PFSK-1 (cell line): ENCODE measurements at regions not wholly inside any gene's neighbourhood (a gene's known extent, or its start where the extent isn't known, plus 50 kb on each side); places are given as distances from the start of the nearest gene placed in this dataset.

ENCODE experiments used
- POLR2AphosphoS5 ChIP-seq: IDR thresholded peaks from 2 replicates; pipeline ENCODE4 v1.6.1; 2012; ENCODE audit warnings: low read depth, mild to moderate bottlenecking, control low read depth, low read length, moderate library complexity
- SIN3A ChIP-seq: IDR thresholded peaks from 2 replicates; pipeline ENCODE4 v1.6.1; 2012; ENCODE audit warnings: mild to moderate bottlenecking, low read length, moderate library complexity, borderline replicate concordance; ENCODE audit not compliant: insufficient read depth
- TAF1 ChIP-seq: IDR thresholded peaks from 2 replicates; pipeline ENCODE4 v1.6.1; 2012; ENCODE audit warnings: low read length, control low read depth, borderline replicate concordance; ENCODE audit not compliant: insufficient read depth
- TF ChIP-seq, protein P1 (sequence below), 2 experiments: IDR thresholded peaks; 2 replicates each; pipeline versions ENCODE4 v1.6.1 to v1.8.0; 2011 to 2012; ENCODE audit warnings: low read depth in 2 of 2, low read length in 2 of 2, control low read depth in 1 of 2, inconsistent platforms in 1 of 2, mild to moderate bottlenecking in 1 of 2, moderate library complexity in 1 of 2; ENCODE audit not compliant: insufficient read depth in 1 of 2

DNA sequence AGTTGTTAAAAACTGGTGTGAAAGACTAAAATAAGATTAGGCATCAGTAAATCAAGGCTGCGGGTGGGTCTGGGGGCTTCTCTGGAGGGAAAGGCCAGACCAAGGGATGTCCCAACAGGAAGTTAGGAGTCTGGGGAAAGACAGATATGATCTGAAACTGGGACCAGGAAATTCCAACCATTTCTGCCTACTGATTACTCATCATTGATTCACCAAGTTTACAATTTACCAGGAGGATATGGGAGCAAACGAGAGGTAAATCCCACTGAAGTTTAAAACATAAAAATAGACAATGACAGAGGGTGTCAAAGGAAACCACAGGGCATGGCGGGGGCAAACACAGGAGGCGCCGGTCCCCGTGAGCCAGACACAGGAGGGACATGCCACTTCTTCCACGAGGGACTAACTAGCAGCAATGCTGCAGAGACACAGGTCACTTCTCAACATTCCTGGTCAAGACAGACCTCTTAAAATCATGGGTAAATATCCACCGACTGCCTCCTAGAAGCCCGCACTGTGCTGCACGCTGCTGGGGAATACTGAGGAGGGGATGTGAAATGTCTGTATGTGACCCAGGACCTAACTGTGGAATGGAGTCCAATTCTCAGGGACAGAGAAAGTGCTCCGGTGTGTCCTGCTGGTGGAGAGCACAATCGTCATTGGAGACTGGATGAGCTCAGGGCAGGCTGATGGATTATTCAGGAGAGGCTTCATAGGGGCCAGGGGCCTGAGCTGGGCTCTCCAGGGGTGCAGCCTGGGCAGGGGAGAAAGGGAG lies 153.4 kb upstream of the KLF14 start:
- no peak for TF ChIP-seq SIN3A
- TF ChIP-seq, protein P1, sequence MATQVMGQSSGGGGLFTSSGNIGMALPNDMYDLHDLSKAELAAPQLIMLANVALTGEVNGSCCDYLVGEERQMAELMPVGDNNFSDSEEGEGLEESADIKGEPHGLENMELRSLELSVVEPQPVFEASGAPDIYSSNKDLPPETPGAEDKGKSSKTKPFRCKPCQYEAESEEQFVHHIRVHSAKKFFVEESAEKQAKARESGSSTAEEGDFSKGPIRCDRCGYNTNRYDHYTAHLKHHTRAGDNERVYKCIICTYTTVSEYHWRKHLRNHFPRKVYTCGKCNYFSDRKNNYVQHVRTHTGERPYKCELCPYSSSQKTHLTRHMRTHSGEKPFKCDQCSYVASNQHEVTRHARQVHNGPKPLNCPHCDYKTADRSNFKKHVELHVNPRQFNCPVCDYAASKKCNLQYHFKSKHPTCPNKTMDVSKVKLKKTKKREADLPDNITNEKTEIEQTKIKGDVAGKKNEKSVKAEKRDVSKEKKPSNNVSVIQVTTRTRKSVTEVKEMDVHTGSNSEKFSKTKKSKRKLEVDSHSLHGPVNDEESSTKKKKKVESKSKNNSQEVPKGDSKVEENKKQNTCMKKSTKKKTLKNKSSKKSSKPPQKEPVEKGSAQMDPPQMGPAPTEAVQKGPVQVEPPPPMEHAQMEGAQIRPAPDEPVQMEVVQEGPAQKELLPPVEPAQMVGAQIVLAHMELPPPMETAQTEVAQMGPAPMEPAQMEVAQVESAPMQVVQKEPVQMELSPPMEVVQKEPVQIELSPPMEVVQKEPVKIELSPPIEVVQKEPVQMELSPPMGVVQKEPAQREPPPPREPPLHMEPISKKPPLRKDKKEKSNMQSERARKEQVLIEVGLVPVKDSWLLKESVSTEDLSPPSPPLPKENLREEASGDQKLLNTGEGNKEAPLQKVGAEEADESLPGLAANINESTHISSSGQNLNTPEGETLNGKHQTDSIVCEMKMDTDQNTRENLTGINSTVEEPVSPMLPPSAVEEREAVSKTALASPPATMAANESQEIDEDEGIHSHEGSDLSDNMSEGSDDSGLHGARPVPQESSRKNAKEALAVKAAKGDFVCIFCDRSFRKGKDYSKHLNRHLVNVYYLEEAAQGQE (IDR thresholded peaks at IDR 0.05; ENCODE audit: insufficient read depth in 1 of 2, low read depth in 2 of 2, low read length in 2 of 2): no peak
- no peak for TF ChIP-seq POLR2AphosphoS5
- TF ChIP-seq TAF1: no peak
